HG02798 (cell line): ENCODE measurements at regions not wholly inside any gene's neighbourhood (a gene's known extent, or its start where the extent isn't known, plus 50 kb on each side); places are given as distances from the start of the nearest gene placed in this dataset.

ENCODE experiments used
- ATAC-seq: cut with Tn5 transposase; IDR thresholded peaks from one replicate; pipeline ENCODE4 v1.9.1; 2021; ENCODE audit warnings: mild to moderate bottlenecking; ENCODE audit not compliant: unreplicated experiment, poor library complexity

DNA sequence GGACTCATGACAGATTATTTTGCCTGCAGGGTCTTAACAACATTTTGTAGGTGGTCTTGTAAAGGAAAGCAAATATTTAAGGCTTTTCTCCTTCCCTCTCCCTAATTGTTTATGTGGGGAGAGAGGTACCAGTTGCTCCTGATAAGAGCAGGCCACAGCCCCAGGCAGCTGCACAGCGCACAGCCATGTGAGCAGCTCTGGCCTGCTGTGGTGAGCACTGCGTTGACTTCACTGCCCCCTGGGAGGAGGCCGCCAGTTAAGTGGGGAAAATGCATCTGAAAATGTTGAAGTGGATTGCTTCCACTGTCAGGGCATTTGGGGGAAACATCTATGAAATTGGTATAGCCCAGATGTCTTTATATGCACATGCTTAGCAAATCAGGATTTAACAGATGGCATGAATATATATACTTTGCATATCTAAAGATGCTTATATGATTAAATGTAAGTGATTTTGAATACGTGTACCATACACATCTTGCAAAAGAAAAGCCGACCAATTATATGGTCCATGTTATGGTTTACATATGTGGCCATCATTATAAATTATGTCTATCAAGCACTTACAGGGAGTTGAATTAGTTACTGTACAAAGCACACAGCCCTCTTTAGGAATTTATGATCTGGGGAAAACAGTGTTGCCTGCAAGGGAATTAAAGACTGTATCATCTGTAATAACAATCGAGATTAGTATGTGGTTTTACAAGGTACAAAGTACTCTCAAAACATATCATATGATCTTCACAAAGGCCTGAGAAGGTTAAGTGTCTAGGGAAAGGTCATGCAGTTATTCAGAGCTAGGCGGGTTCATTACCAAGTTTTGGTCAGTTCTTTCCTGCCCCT lies 132.1 kb downstream of the RHOU start:
- ATAC-seq: no peak

DNA sequence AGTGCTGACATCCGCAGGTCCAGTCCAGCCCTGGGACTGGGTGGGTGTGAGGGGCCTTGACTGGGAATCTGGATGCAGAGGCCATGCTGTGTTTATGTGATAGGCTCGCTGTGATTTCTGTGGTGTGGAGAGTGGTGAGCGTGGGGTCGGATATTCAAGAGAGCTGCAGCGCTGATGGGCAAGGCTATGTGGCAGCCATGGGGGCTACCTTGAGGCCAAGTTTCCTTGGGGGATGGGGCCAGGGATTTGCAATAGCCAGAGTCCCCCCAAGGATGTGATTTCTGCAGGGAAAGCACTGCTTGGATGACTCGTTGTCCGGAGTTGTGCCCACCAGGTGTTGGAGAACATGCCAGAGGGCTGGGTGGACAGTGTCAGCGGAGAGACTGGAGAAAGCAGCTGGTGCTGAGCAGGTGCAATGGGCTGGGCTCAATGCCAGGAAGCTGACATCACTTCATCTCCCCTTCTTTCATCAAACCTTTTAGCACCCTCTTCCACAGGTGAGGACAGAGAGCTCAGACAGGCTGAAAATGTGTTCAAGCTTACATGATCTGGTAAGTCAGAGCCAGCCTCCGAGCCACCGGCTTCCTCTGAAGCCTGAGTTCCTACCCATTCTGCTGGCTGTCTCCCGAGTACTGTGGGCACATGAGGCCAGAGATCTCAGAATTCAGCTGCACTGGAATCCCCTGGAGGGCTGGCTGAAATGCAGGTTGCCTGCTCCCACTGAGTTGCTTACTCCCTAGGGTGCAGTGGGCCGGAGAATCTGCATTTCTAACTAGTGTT lies 132.9 kb downstream of the RHOU start:
- ATAC-seq: no peak

DNA sequence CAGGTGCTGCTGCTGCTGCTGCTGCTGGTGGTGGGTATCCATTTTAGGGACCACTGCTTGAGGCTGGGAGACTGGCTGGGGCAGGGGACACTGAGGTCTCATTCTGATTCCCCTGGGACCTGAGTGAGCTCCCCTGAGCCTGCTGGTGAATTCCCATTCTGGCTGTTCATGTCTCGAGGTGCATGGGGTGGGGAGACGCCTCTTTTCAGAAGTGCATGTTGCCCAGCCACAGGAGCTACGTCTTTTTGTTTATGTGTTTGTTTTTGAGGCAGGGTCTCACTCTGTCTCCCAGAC lies 133.4 kb downstream of the RHOU start:
- no peak for ATAC-seq

DNA sequence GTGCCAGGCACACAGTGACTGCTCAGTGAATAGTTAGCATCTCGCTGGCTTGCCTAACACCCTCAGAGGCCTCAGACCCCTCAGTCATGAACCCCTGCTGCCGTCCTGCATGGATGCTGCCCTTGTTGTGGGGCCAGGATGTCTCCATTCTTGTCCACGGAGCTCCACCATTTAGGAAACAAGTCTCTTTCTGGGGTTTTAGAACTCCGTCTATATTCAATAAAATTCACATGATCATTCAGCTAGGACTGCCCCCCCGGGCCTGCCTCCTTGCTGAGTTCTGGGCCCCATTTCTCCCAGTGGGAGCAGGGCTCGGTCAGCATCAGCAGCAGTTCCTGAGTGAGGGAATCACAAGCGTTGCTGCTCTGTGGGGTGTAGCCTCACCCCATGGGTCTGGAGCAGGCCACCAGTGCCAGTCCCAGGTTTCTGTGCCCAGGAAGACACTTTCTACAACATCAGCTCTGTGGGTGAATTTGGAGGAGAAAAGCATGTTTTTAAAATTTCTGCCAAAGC lies 134.1 kb downstream of the RHOU start:
- ATAC-seq: no peak

DNA sequence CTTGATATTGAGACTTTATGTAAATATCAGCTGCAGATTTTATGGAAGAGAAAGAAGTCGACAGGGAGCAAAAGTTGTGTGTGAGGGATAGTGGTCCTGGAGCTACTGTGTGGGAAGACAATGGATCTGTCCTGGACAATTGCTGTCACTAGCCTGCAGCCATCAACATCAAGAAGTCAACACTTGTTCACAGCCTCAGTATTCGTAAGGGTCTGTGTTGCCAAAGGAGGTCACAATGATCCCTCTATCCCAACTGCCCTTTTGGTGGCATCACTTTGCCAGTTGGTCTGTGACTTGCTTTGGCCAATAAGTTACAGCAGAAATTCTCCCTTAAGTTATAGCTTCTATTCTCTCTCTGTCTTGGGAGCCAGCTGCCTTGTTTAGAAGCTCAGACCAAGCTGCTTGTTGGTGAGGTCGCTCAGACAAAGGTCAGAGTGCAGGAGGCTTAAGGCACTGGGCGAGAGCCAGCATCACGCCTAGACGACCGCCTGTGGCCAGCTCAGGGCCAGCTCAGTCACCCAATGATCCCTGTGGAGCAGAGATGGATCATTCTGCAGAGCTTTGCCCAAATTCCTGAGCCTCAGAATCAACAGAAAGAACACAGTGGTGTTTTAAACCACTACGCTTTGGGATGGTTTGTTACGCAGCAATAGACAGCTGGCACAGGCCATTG lies 134.9 kb downstream of the RHOU start:
- no peak for ATAC-seq

DNA sequence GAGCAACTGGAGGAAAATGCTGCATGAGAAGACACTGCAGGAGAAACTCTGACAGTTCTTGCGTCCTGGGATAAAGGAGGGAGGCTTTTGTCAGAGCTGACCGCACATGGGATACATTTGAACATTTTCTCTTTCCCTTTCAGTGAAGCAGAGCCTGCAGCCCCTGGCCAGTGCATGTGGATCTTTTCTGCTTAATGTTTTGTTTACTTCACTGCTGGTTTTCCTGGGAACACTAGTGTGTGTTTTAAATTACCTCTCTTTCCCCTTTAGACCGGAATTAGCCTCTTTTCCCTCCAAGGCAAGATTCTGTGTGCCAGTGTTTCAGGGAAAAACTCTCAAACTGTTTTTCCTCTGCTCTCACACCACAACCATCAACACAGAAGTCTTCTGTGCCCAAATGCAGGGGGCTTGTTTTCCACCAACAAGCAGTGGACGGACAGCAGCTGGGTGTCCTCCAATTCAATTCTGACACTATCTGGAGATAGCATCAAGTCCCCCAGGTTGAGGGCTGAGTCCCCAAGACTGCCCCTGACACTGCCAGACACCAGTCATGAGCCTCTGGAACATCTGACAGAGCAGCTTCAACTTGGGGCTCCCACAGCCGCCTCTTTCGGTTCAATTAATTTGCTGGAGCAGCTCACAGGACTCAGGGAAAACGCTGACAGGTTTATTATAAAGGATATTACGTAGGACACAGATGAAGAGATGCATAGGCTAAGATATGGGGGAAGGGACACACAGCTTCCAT lies 136.2 kb downstream of the RHOU start:
- ATAC-seq: no peak

DNA sequence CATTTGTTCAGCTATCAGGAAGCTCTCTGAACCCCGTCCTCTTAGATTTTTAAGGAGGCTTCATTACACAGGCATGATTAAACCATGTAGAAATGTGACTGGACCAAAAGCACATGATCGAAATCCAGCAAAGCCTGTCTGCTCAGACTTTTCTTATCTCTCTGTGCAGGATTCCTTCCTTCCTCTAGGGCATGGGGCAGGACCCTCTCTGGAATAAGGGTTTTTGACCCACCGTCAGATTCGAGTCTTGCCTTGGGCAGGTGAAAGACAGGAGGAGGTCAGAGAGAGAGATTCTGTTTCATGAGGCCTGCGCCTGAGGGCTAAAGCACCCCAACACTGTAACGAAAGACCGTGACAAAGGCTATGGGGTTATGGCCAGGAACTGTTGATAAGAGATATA lies 136.8 kb downstream of the RHOU start:
- ATAC-seq: no peak

DNA sequence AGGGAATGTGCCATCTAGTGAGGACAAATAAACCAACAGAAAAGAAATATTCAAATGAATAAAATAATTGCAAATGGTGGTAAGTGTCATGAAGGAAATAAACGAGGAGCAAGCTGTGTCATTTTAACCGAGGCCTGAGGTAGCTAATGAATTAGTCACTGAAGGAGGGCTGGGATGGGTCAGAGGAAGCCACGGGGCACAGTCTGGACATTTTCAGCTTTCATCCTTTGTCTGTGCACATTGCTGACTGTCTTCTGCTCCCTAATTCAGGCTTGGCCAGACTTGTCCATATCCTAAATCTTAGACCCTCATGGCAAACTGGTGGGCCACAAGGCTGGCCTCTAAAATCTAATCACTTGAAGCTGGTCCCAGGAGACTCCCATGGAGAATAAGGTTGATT lies 138.4 kb downstream of the RHOU start:
- ATAC-seq: no peak

DNA sequence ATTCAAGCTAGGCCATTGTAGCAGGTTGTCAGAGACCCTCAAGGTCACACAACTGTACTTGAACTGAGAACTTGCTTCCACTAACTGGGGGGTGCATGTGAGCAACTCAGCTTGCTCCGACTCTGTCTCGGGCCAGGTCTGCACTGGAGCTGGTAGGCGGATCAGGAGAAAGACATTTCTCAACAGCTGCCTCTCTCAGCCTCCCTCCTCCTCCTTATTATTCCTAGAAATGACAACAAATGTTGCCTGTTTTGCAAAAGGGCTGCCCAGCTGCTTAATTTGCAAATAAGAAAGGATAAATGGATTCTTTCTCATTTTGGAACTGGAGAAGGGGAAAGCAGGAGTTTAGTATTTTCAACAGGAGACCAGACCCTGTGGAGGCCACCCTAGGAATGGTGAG lies 140.5 kb downstream of the RHOU start:
- ATAC-seq: no peak

DNA sequence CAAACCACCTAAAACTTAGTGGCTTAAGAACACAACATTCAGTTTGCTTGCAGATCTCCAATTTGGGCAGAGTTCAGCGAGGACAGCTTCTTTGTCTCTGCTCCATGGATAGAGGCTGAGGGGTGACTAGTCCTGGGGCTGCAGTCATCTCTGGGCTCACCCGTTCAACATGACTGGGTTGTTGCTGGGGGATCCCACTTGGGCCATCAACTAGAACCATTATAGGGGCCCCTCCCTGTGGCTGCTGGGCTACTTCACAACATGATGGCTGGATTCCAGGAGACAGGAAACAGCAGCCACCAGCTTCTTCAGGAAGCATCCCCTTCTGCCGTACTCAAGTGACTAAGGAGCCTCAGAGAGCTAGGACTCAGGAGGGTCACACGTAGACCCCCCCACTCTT lies 140.9 kb downstream of the RHOU start:
- no peak for ATAC-seq

DNA sequence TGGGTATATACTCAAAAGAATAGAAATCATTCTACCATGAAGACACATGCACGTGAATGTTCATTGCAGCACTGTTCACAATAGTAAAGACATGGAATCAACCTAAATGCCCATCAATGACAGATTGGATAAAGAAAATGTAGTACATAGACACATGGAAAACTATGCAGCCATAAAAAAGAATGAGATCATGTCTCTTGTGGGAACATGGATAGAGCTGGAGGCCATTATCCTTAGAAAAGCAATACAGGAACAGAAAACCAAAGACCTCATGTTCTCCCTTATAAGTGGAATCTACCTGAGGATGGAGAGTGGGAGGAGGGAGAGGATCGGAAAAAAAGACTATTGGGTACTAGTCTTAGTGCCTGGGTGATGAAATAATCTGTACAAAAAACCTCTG lies 143.9 kb downstream of the RHOU start:
- ATAC-seq: no peak

DNA sequence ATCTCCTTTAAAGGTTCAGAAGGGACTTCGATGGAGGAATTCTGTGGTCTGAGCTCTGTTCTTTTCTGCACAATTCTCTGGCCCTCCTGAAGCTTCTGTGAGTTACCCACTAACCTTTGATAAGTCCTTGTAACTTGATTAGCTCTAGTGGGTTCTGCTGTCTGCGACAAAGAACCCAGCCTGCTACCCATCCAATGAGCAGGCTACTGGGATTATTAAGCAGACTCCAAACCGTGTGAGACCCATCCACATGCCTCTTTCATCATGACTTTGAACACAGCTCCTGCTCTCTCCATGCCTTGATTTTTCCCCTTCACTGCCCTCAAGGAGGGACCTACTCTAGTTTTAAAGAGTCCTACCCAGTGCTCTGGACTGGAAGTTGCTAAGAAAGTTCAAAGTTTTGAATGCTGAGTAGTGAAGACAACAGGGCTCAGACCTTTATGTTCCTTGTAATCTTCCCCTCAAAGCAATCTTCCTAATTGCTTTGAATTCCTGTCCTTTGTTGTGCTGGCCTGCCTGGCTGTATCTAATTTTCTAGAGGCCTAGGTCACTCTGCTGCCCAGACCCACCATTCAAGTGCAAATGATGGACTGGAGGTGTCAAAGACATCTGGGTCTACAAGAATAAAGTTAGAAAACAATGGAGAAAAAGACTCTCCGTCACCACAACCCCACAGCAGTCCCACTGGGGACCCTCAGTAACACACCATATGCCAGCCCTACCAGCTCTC lies 146.9 kb downstream of the RHOU start:
- no peak for ATAC-seq

DNA sequence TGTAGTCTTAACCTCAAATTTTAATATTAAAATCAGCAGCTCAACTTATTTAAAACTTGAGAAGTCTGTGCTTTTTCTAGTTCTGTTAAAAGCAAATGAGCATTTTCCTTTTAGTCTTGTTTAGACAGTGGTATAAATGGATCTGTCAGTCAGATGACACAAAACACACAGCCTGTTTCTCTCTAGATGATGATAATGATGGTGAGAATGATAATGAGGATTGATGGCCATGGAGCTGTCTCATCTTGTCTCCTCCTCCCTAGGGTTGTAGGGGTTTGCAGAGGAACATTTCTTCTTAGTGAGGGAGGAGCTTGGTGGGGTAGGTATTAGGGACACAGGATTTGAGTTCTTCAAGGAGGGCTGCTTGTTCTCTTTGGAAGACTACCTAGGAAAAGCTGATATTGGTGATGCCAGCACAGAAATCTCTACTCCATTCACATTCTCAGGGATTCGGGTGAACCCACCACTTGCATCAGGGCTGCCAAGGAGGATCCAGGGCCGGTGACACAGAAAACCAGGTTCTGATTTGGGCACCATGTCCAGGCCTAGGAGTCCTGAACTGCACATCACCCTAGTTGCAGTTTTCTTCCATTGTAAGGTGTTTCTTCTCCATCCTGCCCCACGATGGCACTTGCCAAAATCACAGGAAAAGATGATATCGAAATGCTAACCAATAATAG lies 147.6 kb downstream of the RHOU start:
- ATAC-seq: no peak

DNA sequence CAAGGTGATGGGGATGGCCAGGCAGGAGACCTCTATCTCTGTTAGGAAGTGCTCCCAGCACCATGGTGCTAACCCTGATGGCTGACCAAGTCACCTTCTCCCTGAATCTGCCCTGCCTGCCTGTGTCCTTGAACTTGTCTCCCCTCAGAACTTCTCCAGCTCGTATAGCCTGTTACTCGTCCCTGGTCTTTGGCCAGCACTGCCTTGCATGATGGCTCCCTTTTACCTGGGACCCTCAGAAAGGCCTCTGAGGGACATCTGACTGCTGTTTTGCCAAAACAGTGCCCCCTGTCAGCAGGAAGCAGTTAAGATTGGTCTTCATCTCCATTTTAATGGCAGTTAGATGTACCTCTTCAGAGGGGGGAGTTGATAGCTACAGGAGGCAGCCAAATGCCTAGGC lies 148.3 kb downstream of the RHOU start:
- no peak for ATAC-seq

DNA sequence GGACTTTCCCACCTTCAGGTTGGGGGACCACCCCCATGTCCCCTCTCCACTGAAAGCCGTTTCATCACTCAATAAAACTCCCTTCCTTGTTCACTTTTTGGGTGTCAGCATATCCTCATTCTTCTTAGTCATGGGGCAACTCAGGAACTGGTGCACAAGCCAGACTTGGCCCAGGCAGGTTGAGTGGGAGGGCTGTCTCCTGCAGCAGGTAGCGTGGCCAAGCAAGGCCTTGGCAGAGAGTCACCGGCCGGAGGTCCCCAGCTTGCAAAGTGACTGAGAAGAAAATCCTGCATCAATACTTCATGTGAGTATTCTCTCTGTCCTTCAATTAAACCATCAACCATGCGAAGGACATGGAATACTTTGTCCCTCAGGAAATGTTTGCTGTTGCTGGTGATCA lies 148.9 kb downstream of the RHOU start:
- no peak for ATAC-seq

DNA sequence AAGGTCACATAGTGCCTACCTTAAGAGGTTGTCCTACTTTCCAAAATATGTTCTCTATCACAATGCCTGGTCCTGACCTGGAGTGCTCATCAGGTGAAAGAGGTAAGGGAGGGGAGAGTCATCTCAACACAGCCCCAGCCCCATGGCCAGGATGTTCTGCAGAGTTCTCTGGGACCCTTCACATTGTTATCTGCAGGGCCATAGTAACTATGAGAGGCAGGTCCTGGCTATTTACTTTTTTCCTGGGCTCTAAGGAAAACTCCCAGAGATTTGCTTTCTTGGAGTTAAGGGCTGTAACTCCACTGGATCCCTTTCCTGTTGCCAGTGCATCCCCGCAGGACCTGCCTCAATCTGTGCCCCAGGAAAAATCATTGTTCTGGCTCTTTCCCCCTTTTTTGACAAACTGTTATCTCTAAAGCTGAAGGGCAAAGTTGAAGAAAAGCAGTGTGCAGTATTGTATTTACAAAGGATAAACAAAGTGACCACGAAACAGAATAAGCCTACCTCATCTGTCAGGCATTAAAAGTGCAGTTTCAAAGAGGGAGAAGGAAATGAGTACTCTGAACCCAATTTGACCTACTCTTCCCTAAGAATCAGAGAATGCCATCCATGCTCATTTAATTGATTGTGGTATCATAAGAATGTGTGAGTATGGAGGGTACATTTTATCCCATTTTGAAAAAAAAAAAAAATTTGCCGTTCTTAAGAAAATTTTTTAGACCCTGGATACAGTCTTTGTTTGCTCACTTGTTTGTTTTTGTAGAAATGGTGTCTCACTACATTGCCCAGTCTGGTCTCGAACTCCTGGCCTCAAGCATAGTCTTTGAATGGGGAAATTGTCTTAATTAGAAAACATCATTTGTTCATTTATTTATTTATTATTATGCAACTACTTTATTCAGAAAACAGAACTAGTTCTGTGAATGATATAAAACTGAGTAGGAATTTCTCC lies 149.6 kb downstream of the RHOU start:
- ATAC-seq: no peak

DNA sequence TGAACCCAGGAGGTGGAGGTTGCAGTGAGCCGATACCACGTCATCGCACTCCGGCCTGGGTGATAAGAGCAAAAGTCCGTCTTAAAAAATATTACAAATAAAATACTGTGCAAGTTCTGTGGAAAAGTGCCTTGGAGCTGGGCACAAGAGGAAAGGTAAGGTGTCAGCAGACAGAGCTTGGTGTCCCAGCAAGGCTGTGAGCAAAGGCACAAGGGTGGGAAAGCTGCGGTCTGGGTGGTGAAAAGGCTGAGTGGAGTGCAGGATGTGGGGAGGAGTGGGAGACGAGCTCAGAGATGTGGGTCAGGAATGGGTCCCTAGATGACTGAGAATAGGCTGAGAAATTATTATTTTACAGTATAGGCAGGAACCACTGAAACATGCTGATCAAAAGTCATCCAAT lies 150.6 kb downstream of the RHOU start:
- ATAC-seq: no peak

DNA sequence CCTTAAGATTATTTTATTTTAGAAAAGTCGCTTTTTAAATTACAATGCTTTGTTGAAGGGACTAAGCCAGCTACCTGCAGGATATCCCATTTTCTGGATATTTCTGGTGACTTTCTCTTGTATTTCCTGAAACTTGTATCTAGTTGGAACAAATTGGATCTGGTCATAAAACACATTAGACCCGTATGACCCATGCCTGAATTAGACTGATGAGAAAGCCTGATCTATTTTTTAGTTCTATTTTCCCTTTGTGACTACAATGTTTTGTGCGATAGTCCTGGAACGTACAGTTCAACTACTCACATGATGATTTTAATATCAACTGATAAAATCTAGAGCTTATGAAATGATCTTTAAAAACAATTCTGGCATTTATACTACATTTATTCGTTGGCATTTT lies 151.8 kb downstream of the RHOU start:
- ATAC-seq: no peak
